Activated CD8-positive, alpha-beta memory T cell treated with anti-CD3 and anti-CD28 coated beads for 1 hour (primary cell): ENCODE measurements at regions not wholly inside any gene's neighbourhood (a gene's known extent, or its start where the extent isn't known, plus 50 kb on each side); places are given as distances from the start of the nearest gene placed in this dataset.
"Not testable (repeated sequence)": the region's sequence is repeated elsewhere in the genome, so short reads cannot be mapped to it uniquely, and the experiment has no call there.

ENCODE experiments used
- DNase-seq, 2 donors: peaks; one replicate each; pipeline ENCODE4 v3.0.0-alpha.2; 2020; ENCODE audit warnings: low read depth in 1 of 2; ENCODE audit errors: extremely low read depth in 1 of 2

DNA sequence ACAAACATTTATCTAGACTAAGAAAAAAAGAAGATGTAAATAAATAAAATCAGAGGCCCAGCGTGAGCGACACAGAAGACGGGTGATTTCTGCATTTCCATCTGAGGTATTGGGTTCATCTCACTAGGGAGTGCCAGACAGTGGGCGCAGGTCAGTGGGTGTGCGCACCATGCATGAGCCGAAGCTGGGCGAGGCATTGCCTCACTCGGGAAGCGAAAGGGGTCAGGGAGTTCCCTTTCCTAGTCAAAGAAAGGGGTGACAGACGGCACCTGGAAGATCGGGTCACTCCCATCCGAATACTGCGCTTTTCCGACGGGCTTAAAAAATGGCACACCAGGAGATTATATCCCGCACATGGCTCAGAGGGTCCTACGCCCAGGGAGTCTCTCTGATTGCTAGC lies 79.5 kb upstream of the ABCD2 start:
- DNase-seq = not testable (repeated sequence)

GRCh38 chr12:39697108-39697507 lies 77.5 kb upstream of the ABCD2 start:
- no peak for DNase-seq

- no peak for DNase-seq
Measured at GRCh38 chr12:39692258-39692853, 72.8 kb upstream of the ABCD2 start.

- DNase-seq = no peak
Measured at GRCh38 chr12:39685854-39686657, 66.5 kb upstream of the ABCD2 start.

- DNase-seq = no peak
Measured at GRCh38 chr12:39682689-39683477, 63.3 kb upstream of the ABCD2 start.

GRCh38 chr12:39675263-39675662 lies 55.7 kb upstream of the ABCD2 start:
- DNase-seq = no peak

- DNase-seq = no peak
Measured at GRCh38 chr12:39672976-39673375, 53.4 kb upstream of the ABCD2 start.

DNA sequence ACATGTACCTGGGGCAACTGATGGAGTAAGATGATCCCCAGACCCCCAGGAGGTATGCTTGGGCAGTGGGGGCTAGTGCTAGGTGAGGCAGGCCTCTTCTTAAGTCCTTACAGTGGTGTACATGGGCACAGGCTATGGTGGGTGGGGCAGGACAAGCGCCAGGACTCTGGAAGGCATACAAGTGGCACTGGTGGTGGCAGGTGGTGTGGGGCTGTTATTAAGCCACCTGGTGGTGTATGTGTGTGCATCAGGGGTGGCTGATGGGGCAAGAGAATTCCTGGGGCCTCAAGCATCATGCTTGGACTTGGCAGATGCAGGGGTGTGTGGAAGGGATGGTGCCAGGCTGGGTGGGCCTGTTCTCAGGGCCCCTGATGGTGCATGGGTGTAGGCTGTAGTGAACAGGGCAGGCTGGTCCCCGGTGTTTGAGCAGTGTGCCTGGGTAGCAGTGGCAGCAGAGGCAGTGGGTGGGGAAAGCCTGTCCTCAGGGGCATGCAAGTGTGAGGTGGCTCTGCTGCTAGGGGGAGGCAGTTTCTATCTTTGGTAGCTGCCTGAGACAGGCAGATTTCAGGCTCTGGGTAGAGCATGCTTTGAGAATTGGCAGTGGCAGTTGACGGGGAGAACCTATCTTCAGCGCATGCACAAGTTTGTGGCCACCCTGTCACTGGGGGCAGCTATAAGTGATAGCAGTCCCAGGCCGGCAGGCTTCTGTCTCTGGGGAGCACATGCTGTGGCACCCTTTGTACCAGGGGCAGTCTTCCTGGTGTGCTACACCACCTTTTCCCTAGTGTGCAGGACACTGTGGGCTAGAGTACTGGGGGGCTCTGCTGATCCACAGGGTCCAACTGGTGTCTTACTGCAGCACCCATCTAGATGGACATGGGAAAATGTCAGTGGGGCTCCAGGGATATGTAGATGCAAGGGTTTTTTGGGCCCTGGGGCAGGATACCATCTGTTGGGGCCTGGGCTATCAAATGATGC lies 52.6 kb upstream of the ABCD2 start:
- DNase-seq = no peak

GRCh38 chr12:39669539-39669938 lies 49.9 kb upstream of the ABCD2 start:
- DNase-seq = peak in 1 of 2 donors; percentile 9
